OCI-LY7 (cell line): ENCODE measurements at regions not wholly inside any gene's neighbourhood (a gene's known extent, or its start where the extent isn't known, plus 50 kb on each side); places are given as distances from the start of the nearest gene placed in this dataset.

Source experiments
- EZH2phosphoT487 ChIP-seq: fragments of 200-600 bp; sonication (generic); IDR thresholded peaks from 2 replicates; pipeline ENCODE4 v1.6.1; 2018; ENCODE audit warnings: low read depth, borderline replicate concordance, mild to moderate bottlenecking, mixed run types, antibody characterized with exemption, low read length, moderate library complexity, mixed read lengths
- TF ChIP-seq, protein P1 (sequence below): fragments of 200-600 bp; sonication (generic); conservative IDR thresholded peaks from 2 replicates; pipeline ENCODE4 v1.5.1; 2014; ENCODE audit warnings: mild to moderate bottlenecking, antibody characterized with exemption, low read length, moderate library complexity, mixed read lengths

DNA sequence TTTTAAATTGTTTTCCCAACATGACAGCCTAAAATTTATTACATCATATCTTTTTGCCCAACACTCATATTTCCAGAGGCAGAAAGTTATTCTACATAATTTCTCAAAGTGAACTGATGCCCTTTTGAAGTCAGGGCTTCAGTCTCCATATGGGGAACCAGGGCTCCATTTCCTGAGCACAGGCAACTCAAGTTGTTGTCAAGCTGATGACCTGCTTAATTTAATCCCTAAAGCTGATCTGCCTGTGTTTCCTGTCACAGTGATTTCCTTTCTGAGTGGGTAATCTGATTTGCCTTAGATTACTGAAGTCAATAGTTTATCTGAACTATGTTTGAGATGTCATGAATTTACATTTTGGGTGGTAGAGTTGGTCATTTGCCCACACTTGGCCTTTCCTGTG, 932.1 kb upstream of the MANEA start:
- TF ChIP-seq, protein P1, sequence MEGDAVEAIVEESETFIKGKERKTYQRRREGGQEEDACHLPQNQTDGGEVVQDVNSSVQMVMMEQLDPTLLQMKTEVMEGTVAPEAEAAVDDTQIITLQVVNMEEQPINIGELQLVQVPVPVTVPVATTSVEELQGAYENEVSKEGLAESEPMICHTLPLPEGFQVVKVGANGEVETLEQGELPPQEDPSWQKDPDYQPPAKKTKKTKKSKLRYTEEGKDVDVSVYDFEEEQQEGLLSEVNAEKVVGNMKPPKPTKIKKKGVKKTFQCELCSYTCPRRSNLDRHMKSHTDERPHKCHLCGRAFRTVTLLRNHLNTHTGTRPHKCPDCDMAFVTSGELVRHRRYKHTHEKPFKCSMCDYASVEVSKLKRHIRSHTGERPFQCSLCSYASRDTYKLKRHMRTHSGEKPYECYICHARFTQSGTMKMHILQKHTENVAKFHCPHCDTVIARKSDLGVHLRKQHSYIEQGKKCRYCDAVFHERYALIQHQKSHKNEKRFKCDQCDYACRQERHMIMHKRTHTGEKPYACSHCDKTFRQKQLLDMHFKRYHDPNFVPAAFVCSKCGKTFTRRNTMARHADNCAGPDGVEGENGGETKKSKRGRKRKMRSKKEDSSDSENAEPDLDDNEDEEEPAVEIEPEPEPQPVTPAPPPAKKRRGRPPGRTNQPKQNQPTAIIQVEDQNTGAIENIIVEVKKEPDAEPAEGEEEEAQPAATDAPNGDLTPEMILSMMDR = no peak
- no peak for TF ChIP-seq EZH2phosphoT487
